H1 (cell line): ENCODE measurements at regions not wholly inside any gene's neighbourhood (a gene's known extent, or its start where the extent isn't known, plus 50 kb on each side); places are given as distances from the start of the nearest gene placed in this dataset.

ENCODE experiments used
- EZH2 ChIP-seq: fragments of 200-600 bp; sonication (generic); IDR thresholded peaks from 2 replicates; pipeline ENCODE4 v1.7.1; 2012; ENCODE audit warnings: low read depth, mild to moderate bottlenecking, moderate library complexity, low read length, inconsistent platforms; ENCODE audit not compliant: severe bottlenecking
- JUND ChIP-seq: IDR thresholded peaks from 2 replicates; pipeline ENCODE4 v1.6.1; 2011; ENCODE audit warnings: mild to moderate bottlenecking, improper control_type of control experiment, low read length
- KDM1A ChIP-seq: fragments of 200-600, 300-600 bp; sonication (generic); IDR thresholded peaks from 2 replicates; pipeline ENCODE4 v1.7.1; 2016; ENCODE audit warnings: mild to moderate bottlenecking, low read length, borderline replicate concordance
- MAFK ChIP-seq: IDR thresholded peaks from 2 replicates; pipeline ENCODE4 v1.6.1; 2012; ENCODE audit warnings: low read depth, mild to moderate bottlenecking, improper control_type of control experiment, low read length
- PHF8 ChIP-seq: fragments of 200-600 bp; sonication (generic); conservative IDR thresholded peaks from 2 replicates; pipeline ENCODE4 v1.7.1; 2012; ENCODE audit warnings: low read depth, mild to moderate bottlenecking, inconsistent platforms, low read length, moderate library complexity
- POLR2A ChIP-seq, 2 experiments: IDR thresholded peaks; 1 replicate in 1 of 2; 2 replicates in 1 of 2; pipeline ENCODE4 v1.6.1; 2011; ENCODE audit warnings: low read depth in 2 of 2, low read length in 2 of 2, mild to moderate bottlenecking in 2 of 2; ENCODE audit errors: control extremely low read depth in 1 of 2
- POLR2AphosphoS5 ChIP-seq: IDR thresholded peaks from 2 replicates; pipeline ENCODE4 v1.6.1; 2011; ENCODE audit warnings: low read depth, low read length
- RAD21 ChIP-seq, 2 experiments: IDR thresholded peaks in 1 of 2; conservative IDR thresholded peaks in 1 of 2; 2 replicates each; pipeline ENCODE4 v1.6.1; 2011; ENCODE audit warnings: low read depth in 2 of 2, low read length in 2 of 2, improper control_type of control experiment in 1 of 2, inconsistent platforms in 1 of 2, mild to moderate bottlenecking in 1 of 2, moderate library complexity in 1 of 2
- TCF12 ChIP-seq: IDR thresholded peaks from 2 replicates; pipeline ENCODE4 v1.6.1; 2011; ENCODE audit warnings: low read depth, mild to moderate bottlenecking, low read length
- YY1 ChIP-seq: IDR thresholded peaks from 2 replicates; pipeline ENCODE4 v1.6.1; 2011; ENCODE audit warnings: low read depth, mild to moderate bottlenecking, low read length
- TF ChIP-seq, protein P1 (sequence below), 3 experiments: IDR thresholded peaks; 1 replicate in 2 of 3; 2 replicates in 1 of 3; pipeline versions ENCODE4 v1.5.1 to v1.6.1; 2011; ENCODE audit warnings: low read length in 3 of 3, mild to moderate bottlenecking in 3 of 3, inconsistent platforms in 2 of 3, low read depth in 1 of 3, moderate library complexity in 1 of 3; ENCODE audit not compliant: insufficient read depth in 1 of 3; ENCODE audit errors: control extremely low read depth in 1 of 3

DNA sequence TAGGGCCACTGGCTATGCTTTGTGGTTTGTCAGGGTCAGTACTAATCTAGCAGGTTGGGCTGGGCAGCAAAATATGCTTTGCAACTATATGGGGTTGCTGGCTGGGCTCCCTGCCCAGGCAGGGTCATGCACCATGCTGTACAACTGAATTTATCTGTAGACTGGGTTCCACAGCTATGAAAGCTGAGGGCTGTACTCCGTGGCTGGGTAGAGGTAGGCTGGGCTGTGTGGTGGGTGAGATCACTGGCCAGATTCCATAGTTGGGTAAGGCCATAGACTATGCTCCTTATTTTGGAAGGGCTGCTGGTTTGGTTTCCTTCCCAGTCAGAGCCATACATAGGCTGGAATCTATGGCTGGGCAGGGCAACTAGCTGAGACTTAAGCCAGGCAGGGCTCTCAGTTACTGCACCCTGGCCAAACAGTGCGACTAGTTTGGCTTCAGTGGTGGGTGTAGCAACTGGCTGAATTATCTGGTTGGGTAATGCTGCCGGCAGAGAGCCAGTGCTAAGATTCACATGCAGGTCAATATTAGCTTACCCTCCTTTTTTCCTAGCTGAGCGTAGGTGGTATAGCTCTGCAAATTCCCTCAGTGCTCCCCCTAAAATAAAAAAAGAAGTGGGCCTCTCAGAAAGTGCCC lies 769.1 kb upstream of the CDH8 start:
- no peak for TF ChIP-seq EZH2
- TF ChIP-seq, protein P1, sequence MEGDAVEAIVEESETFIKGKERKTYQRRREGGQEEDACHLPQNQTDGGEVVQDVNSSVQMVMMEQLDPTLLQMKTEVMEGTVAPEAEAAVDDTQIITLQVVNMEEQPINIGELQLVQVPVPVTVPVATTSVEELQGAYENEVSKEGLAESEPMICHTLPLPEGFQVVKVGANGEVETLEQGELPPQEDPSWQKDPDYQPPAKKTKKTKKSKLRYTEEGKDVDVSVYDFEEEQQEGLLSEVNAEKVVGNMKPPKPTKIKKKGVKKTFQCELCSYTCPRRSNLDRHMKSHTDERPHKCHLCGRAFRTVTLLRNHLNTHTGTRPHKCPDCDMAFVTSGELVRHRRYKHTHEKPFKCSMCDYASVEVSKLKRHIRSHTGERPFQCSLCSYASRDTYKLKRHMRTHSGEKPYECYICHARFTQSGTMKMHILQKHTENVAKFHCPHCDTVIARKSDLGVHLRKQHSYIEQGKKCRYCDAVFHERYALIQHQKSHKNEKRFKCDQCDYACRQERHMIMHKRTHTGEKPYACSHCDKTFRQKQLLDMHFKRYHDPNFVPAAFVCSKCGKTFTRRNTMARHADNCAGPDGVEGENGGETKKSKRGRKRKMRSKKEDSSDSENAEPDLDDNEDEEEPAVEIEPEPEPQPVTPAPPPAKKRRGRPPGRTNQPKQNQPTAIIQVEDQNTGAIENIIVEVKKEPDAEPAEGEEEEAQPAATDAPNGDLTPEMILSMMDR (IDR thresholded peaks at IDR 0.05; ENCODE audit: control extremely low read depth in 1 of 3, insufficient read depth in 1 of 3, low read depth in 1 of 3, low read length in 3 of 3) = no peak
- TF ChIP-seq POLR2A (IDR thresholded peaks at IDR 0.05; ENCODE audit: control extremely low read depth in 1 of 2, low read depth in 2 of 2, low read length in 2 of 2) = no peak
- TF ChIP-seq JUND = no peak
- TF ChIP-seq POLR2AphosphoS5 = no peak
- TF ChIP-seq PHF8 = no peak
- no peak for TF ChIP-seq MAFK
- TF ChIP-seq TCF12 = no peak
- no peak for TF ChIP-seq RAD21 (IDR thresholded peaks at IDR 0.05 in 1 of 2, conservative IDR thresholded peaks at IDR 0.05 in 1 of 2; ENCODE audit: low read depth in 2 of 2, low read length in 2 of 2)
- no peak for TF ChIP-seq YY1
- no peak for TF ChIP-seq KDM1A
